ENCODE measurements at regions not wholly inside any gene's neighbourhood (a gene's known extent, or its start where the extent isn't known, plus 50 kb on each side); places are given as distances from the start of the nearest gene placed in this dataset.

- in situ Hi-C loops (cut with MboI; ENCODE audit: low sequenced_read_pairs in 4 of 4): no loop called here
- H3K4me3 ChIP-seq: no peak overlapping the region
- H3K4me1 ChIP-seq: no peaks in the 10 kb centered on the region
- TF ChIP-seq POLR2A (IDR thresholded peaks at IDR 0.05): no peak
- no peak for TF ChIP-seq CTCF (IDR thresholded peaks at IDR 0.05 in 4 of 5, conservative IDR thresholded peaks at IDR 0.05 in 1 of 5)
- no peak for ATAC-seq
- H3K27me3 ChIP-seq: no peaks in the 10 kb centered on the region
- DNase-seq: no peak
- no peak overlapping the region for H3K27ac ChIP-seq
- H3K9me3 ChIP-seq: no peaks in the 10 kb centered on the region
- intact Hi-C loops (cut with DNase I; ENCODE audit: low total_unique reads): no loop called here
- no peaks in the 10 kb centered on the region for H3K36me3 ChIP-seq
These were observed 160.5 kb upstream of the NSMCE3 start for GRCh38 chr15:29430124-29430523.

- H3K9me3 ChIP-seq: no peaks in the 10 kb centered on the region
- ATAC-seq: no peak
- no peak for DNase-seq
- in situ Hi-C loops (cut with MboI; ENCODE audit: low sequenced_read_pairs in 4 of 4): no loop called here
- no peaks in the 10 kb centered on the region for H3K4me1 ChIP-seq
- intact Hi-C loops (cut with DNase I; ENCODE audit: low total_unique reads): no loop called here
- H3K27ac ChIP-seq: no peak overlapping the region
- H3K36me3 ChIP-seq: no peaks in the 10 kb centered on the region
- TF ChIP-seq POLR2A (IDR thresholded peaks at IDR 0.05) (no peak), CTCF (IDR thresholded peaks at IDR 0.05 in 4 of 5, conservative IDR thresholded peaks at IDR 0.05 in 1 of 5) (no peak)
- no peaks in the 10 kb centered on the region for H3K27me3 ChIP-seq
- no peak overlapping the region for H3K4me3 ChIP-seq
These were observed 160.0 kb upstream of the NSMCE3 start for GRCh38 chr15:29429584-29429983.

- Histone ChIP-seq H3K9me3 (no peaks in the 10 kb centered on the region), H3K36me3 (no peaks in the 10 kb centered on the region), H3K4me3 (no peak overlapping the region), H3K27me3 (no peaks in the 10 kb centered on the region), H3K27ac (no peak overlapping the region), H3K4me1 (no peaks in the 10 kb centered on the region)
- in situ Hi-C loops (cut with MboI; ENCODE audit: low sequenced_read_pairs in 4 of 4): no loop called here
- no peak for ATAC-seq
- intact Hi-C loops (cut with DNase I; ENCODE audit: low total_unique reads): no loop called here
- DNase-seq: no peak
- TF ChIP-seq CTCF (IDR thresholded peaks at IDR 0.05 in 4 of 5, conservative IDR thresholded peaks at IDR 0.05 in 1 of 5) (no peak), POLR2A (IDR thresholded peaks at IDR 0.05) (no peak)
These were observed 159.4 kb upstream of the NSMCE3 start for GRCh38 chr15:29428925-29429573.

GRCh38 chr15:29425864-29426263 lies 156.2 kb upstream of the NSMCE3 start:
- Histone ChIP-seq H3K36me3 (no peaks in the 10 kb centered on the region), H3K27me3 (no peaks in the 10 kb centered on the region), H3K4me1 (no peaks in the 10 kb centered on the region), H3K27ac (no peak overlapping the region), H3K4me3 (no peak overlapping the region), H3K9me3 (no peaks in the 10 kb centered on the region)
- in situ Hi-C loops (cut with MboI; ENCODE audit: low sequenced_read_pairs in 4 of 4): no loop called here
- intact Hi-C loops (cut with DNase I; ENCODE audit: low total_unique reads): no loop called here
- no peak for ATAC-seq
- TF ChIP-seq CTCF (IDR thresholded peaks at IDR 0.05 in 4 of 5, conservative IDR thresholded peaks at IDR 0.05 in 1 of 5) (no peak), POLR2A (IDR thresholded peaks at IDR 0.05) (no peak)
- no peak for DNase-seq

GRCh38 chr15:29424118-29424517 lies 154.5 kb upstream of the NSMCE3 start:
- DNase-seq: no peak
- ATAC-seq: no peak
- intact Hi-C loops (cut with DNase I; ENCODE audit: low total_unique reads) (no loop called here), in situ Hi-C loops (cut with MboI; ENCODE audit: low sequenced_read_pairs in 4 of 4) (loop anchor here in 1 of 4 donors (25.0 kb wide), 1 partner anchor 112 kb away; no protein-coding TSS in a partner anchor)
- H3K27me3 ChIP-seq: no peaks in the 10 kb centered on the region
- TF ChIP-seq POLR2A (IDR thresholded peaks at IDR 0.05) (no peak), CTCF (IDR thresholded peaks at IDR 0.05 in 4 of 5, conservative IDR thresholded peaks at IDR 0.05 in 1 of 5) (no peak)
- H3K36me3 ChIP-seq: no peaks in the 10 kb centered on the region
- H3K9me3 ChIP-seq: no peaks in the 10 kb centered on the region
- H3K27ac ChIP-seq: no peak overlapping the region
- H3K4me3 ChIP-seq: no peak overlapping the region
- no peaks in the 10 kb centered on the region for H3K4me1 ChIP-seq
